H1 (cell line): ENCODE measurements at regions not wholly inside any gene's neighbourhood (a gene's known extent, or its start where the extent isn't known, plus 50 kb on each side); places are given as distances from the start of the nearest gene placed in this dataset.

Experiments
- ASH2L ChIP-seq: fragments of 200-600, 300-600 bp; sonication (generic); IDR thresholded peaks from one replicate; pipeline ENCODE4 v1.7.1; 2017; ENCODE audit warnings: low read length
- BACH1 ChIP-seq: IDR thresholded peaks from 2 replicates; pipeline ENCODE4 v1.6.1; 2012; ENCODE audit warnings: low read length, improper control_type of control experiment
- CHD7 ChIP-seq: fragments of 300-600 bp; sonication (generic); IDR thresholded peaks from 2 replicates; pipeline ENCODE4 v1.7.1; 2012; ENCODE audit warnings: low read length, moderate library complexity, mild to moderate bottlenecking, inconsistent platforms; ENCODE audit not compliant: insufficient replicate concordance
- CTCF ChIP-seq, 3 experiments: IDR thresholded peaks; 1 replicate in 2 of 3; 2 replicates in 1 of 3; pipeline versions ENCODE4 v1.5.1 to v1.6.1; 2011; ENCODE audit warnings: low read length in 3 of 3, mild to moderate bottlenecking in 3 of 3, inconsistent platforms in 2 of 3, low read depth in 1 of 3, moderate library complexity in 1 of 3; ENCODE audit not compliant: insufficient read depth in 1 of 3; ENCODE audit errors: control extremely low read depth in 1 of 3
- EGR1 ChIP-seq: IDR thresholded peaks from 2 replicates; pipeline ENCODE4 v1.6.1; 2011; ENCODE audit warnings: low read depth, low read length, borderline replicate concordance
- EP300 ChIP-seq, 2 experiments: IDR thresholded peaks; 1 replicate in 1 of 2; 2 replicates in 1 of 2; pipeline ENCODE4 v1.6.1; 2011 to 2012; ENCODE audit warnings: low read depth in 2 of 2, low read length in 2 of 2, mild to moderate bottlenecking in 2 of 2, borderline replicate concordance in 1 of 2, inconsistent platforms in 1 of 2, moderate library complexity in 1 of 2
- EZH2 ChIP-seq: fragments of 200-600 bp; sonication (generic); IDR thresholded peaks from 2 replicates; pipeline ENCODE4 v1.7.1; 2012; ENCODE audit warnings: low read depth, mild to moderate bottlenecking, moderate library complexity, low read length, inconsistent platforms; ENCODE audit not compliant: severe bottlenecking
- FOSL1 ChIP-seq: IDR thresholded peaks from 2 replicates; pipeline ENCODE4 v1.6.1; 2011; ENCODE audit warnings: mild to moderate bottlenecking, low read depth, low read length, moderate library complexity; ENCODE audit not compliant: insufficient read depth
- NANOG ChIP-seq: IDR thresholded peaks from 2 replicates; pipeline ENCODE4 v1.6.1; 2011; ENCODE audit warnings: low read length, low read depth, mild to moderate bottlenecking, inconsistent platforms; ENCODE audit not compliant: insufficient read depth, poor library complexity, severe bottlenecking
- POLR2A ChIP-seq, 2 experiments: IDR thresholded peaks; 1 replicate in 1 of 2; 2 replicates in 1 of 2; pipeline ENCODE4 v1.6.1; 2011; ENCODE audit warnings: low read depth in 2 of 2, low read length in 2 of 2, mild to moderate bottlenecking in 2 of 2; ENCODE audit errors: control extremely low read depth in 1 of 2
- POLR2AphosphoS5 ChIP-seq: IDR thresholded peaks from 2 replicates; pipeline ENCODE4 v1.6.1; 2011; ENCODE audit warnings: low read depth, low read length
- POU5F1 ChIP-seq: IDR thresholded peaks from 2 replicates; pipeline ENCODE4 v1.6.1; 2011; ENCODE audit warnings: low read depth, mild to moderate bottlenecking, low read length, moderate library complexity
- SP1 ChIP-seq: IDR thresholded peaks from 2 replicates; pipeline ENCODE4 v1.6.1; 2011; ENCODE audit warnings: low read depth, low read length
- USF2 ChIP-seq: IDR thresholded peaks from 2 replicates; pipeline ENCODE4 v1.6.1; 2011; ENCODE audit warnings: low read length, improper control_type of control experiment

- TF ChIP-seq EZH2: no peak
- TF ChIP-seq EP300 (IDR thresholded peaks at IDR 0.05; ENCODE audit: borderline replicate concordance in 1 of 2, low read depth in 2 of 2, low read length in 2 of 2): no peak
- no peak for TF ChIP-seq FOSL1
- TF ChIP-seq SP1: no peak
- no peak for TF ChIP-seq POLR2A (IDR thresholded peaks at IDR 0.05; ENCODE audit: control extremely low read depth in 1 of 2, low read depth in 2 of 2, low read length in 2 of 2)
- TF ChIP-seq BACH1: no peak
- no peak for TF ChIP-seq EGR1
- no peak for TF ChIP-seq CTCF (IDR thresholded peaks at IDR 0.05; ENCODE audit: control extremely low read depth in 1 of 3, insufficient read depth in 1 of 3, low read depth in 1 of 3, low read length in 3 of 3)
- TF ChIP-seq ASH2L: no peak
- TF ChIP-seq POLR2AphosphoS5: no peak
- no peak for TF ChIP-seq POU5F1
- TF ChIP-seq CHD7: no peak
- TF ChIP-seq NANOG: no peak
- TF ChIP-seq USF2: no peak
Measured at GRCh38 chr20:16129411-16129810, 443.8 kb downstream of the KIF16B start.
